ENCODE measurements at regions not wholly inside any gene's neighbourhood (a gene's known extent, or its start where the extent isn't known, plus 50 kb on each side); places are given as distances from the start of the nearest gene placed in this dataset.

DNA sequence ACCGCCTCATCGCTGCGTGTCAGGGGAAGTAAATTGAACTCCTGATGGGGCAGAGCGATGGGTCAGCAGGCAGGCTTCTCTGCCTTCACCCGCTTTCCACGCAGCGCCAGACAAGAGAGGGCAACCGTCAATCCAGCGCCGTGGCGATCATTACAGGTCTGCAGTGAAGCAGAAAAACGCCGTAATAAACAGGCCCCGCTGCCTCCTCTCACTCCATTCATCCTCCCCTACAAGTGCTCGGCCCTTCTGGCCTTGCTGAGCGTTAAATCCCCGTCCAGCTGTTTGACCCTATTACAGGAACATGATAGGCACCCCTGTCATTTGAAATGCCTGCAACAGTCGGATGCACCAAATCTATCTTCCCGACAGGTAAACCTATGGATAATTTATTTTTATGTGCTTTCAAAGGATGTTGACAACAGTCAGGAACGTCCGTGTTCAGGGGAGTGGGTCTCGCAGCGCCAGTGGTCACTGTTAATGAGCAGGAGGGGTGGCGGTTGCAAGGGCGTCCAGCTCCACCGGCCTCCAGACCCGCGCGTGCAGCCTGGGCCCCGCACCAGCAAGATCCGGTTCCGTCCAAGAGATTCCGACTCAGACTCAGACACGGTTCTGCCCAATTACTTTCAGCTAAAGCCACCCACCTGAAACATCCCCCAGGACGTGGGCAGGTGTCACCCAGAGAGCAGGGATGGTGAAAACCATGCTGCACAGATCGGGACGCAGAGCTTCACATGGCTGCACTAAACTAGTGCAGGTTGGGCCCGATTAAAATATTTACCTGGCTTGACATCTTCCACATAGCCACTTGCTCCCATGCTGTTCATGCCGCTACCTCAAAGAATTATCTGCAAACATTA, 508.0 kb upstream of the MGMT start:
- DNase-seq, result no peak

DNA sequence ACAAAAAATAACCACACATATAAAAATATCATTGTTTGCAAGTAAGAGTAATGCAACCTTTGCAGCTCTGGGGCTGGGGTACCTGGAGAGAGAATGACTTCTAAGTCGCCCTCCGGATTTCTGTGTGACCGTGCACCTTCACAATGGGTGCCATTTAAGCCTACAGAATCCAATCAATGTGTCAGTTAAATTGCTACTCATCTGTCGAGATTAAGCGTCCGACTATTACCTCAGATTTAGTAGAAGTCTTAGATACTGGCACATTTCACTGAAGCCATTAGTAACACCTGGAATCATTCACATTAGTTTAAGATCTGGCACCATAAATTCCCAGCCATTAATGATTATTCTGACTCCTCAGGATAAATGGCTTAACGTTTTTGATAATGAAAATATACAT, 507.3 kb upstream of the MGMT start:
- no peak for DNase-seq

DNA sequence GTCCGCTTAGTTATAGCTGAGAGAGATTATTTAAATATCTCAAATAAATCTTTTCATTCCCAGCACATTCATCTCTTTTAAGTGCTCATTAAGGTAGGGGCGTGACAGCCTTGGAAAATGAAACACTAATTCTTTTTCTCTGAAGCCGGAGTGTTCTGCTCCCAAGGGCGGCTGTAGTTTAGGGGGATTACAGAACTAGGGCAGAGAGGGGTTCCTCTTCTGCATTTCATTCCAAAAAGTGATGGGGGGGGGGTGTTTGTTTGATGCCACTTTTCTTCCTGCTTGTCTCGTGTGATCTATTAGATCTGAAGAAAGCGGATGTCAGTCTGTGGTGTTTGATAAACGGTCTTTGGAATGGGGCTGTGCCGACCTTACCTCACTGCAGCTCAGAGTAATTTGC, 506.5 kb upstream of the MGMT start:
- no peak for DNase-seq

DNA sequence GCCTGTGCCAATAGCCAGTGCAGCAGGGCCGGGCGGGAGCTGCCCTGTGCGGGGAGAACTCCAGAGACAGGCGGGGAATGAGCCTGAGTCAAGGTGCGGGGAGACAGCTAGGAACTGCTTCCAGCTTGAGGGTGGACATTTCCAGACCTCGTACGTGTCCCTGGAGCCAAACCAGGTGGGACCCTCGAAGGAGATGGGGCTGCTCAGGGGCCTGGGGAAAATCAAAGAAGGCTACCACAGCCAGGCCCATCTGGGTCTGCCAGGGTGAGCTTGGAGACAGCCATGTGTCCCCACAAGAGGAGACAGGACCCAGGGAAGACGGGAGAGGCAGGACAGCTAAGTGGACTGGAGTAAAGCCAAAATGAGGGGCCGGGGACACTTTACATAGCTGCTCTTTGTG, 504.9 kb upstream of the MGMT start:
- no peak for DNase-seq

DNA sequence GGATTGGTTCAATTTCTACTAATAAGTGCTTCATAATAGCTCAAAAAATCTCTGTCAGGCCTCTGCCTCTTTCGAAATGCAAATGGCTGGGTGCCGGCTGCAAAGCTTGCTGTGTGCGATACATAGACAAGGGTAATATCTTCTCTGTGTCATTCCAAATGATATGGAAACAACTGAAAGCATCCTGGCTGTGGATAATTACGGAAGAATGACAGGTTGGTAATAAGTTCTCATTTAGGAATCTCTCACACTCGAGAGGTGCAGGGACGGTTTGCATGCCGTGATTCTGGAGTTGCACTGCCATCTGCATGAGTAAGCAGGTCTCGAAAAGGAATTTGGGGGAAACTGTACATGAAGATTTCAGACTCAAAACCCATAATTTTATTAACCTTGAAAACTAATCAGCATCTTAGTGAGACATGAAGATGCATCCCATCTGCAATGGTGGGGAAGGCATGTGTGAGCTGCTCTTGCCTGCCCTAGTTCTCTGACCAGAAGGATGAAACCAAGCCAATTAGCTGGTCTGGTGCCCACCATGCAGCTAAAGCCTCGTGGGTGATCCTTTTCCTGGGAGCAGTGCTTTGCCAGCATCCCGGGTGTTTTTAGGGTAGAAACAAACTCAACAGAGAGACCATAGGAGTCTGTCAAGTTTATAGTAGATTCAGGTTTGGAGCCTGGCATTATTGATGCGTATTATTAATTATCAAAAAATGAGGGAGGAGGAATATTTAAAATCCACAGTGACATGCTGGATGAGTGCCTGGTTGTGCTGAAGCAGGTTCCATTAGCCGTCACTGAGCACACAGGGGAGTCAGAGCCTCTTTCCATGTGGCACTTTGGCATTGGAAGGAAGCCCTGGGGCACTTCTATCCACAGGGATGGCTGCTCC, 503.6 kb upstream of the MGMT start:
- no peak for DNase-seq

DNA sequence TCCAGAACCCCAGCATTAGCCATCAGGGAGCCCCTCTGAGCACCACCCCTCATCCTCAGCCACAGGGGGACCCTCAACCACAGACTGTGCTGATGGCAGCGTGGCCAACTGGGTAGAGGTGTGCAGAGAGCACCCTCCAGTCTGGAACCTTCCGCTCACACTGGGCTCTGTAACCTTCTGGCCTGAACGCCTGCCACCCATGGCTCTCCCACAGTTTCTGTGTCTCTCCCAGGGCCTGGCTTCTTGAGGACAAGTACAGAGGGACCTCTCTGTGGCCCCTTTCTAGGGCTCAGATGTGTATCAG, 503.0 kb upstream of the MGMT start:
- DNase-seq, result no peak

DNA sequence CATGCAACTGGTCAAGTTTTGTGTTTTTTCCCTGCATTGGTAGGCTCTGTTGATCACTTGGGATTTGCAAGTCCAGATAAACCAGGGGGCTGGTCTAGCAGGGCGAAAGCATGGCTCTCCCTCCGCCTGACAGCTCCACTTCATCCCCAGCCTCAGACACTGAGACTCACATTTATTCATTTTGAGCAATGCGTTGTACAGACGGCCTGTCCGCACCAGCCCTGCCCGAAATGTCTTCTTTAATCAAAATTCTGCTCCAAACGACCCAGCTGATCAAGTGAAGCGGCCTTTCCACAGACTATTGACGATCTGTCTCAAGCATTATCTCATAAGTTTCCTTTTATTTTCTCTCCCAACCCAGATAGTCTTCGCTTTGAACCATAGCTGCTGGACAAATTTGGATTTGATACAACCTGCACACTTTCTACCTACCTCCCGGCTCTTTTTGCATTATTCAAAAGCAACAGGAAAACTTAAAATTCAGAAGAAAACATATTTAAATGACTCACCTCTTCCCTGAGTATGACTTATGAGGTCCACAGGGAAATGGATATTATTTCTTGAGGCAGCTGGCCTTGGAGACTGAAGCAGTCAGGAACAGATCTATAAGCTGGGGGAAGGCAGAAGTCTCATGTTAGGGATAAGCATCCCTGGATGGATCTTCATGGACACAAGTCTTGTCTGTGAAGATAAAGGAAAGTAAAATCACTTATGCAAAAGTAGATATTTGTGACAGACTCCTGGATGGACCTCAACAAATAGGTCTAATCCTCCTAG, 498.9 kb upstream of the MGMT start:
- no peak for DNase-seq

DNA sequence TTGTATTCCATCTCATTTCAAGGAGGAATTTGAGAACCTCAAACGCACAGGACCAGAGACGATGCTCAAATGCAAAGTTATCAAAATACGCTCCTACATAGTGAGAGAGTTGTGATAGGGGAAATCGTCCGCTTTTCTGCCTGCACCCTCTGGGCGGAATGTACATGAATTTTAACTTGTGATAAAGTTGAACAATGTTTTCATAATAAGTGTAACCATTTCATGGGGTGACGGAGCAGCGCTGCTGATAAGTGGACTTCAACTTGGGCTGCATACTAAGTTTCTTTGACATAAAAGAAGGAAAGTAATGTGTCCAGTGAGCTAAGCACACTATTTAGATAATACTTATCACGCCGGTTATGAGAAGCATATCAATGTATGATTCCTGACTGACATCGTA, 497.5 kb upstream of the MGMT start:
- no peak for DNase-seq

DNA sequence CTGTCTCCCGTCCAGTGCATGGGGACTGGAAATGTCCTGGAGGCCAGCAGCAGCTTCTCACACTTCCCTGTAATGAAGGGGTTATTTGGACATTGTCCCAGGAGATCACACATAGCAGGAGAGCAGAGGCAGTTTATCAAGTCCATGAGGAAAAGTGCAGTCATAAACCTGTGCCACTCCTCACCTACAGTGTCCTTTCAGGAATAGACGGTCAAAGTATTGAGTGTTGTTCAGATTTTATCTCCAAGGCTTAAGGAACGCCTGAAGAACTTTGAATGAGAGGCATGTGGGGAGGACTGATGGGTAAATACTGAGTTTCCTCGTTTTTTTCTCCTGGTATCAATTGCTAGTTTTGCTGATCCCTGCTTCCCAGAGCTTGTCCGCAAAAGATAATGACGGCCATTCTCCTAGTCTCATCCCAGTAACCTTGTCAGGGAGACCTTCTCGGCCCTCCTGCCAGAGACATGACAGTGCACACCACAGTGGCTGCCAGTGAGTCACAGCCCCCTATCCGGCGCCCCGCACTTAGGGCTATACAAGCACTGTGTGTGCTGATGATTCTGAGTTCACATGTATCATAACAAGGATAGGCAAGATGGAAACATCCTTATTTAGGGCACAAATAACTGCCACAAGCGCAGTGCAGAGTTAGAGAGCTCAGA, 495.5 kb upstream of the MGMT start:
- DNase-seq, result no peak

DNA sequence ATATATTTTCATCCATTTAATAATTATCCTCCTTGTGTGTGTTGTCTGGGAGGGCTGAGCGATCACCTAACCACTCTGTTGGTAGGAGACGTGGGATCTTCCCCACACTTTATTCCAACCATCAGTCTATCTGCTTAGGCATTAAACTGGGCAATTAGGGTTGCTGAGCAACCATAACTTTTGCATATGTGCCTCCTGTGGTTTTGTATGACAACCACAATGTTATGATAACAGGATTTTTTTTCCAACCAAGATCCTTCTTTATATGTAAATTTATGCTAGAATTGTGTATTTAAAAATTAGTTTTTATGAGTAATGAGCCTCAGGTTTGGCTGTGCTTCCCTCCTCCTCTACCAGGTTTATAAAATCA, 495.0 kb upstream of the MGMT start:
- DNase-seq, result no peak

DNA sequence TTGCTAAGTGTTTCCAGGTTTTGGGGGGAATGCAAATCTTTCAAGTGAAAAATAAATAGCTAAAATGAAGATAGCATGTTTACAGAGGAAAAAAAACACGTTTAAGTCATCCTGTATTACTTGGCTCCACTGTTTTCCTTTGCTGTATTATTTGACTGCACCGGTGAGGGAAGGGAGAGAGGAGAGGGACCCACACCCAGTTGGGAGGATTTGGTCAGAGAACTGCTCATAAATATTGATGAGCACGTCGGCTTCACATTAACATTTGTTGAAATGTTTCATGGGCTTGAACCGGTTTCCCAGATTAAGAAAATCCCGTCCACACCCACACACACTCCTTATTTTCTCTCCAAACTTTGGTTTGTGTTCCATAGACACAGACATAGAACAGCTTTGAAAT, 493.8 kb upstream of the MGMT start:
- DNase-seq, result no peak

DNA sequence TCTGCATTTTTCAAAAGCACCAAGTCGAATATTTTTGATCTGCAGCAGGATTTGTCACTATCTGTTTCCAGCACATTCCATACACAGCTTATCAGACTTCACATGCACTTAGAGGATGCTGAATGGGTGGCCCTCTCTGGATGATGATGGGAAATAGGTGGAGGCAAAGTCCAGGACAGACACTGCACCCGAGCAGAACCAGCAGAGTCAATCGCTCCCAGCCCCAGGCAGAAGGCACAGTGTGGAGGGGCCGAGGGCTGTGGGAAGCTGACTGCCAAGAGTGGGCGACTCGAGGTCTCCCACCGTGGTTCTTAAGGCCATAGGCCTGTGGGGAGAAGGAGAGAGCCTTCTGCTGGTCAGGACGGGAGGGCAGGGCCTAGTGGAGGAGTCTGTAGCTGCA, 490.2 kb upstream of the MGMT start:
- no peak for DNase-seq

DNA sequence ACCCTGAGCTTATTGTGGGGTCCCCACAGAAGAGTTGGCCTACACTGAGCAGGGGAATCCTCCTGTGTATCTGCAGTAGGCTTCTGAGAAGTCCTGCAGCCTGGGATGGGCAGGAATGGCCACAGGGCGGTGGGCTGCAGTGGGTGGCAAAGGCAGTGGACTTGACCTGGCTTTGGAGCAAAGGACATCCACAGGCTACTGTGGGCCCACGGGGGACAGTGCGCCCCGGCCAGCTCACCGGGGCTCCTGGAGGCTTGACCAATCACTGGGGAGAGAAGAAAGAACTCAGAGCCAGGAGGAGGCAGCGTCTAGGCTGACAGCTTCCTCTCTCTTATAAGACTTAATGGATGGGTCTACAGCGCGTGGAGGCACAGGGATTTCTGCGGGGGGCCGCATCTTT, 488.8 kb upstream of the MGMT start:
- DNase-seq, result no peak

DNA sequence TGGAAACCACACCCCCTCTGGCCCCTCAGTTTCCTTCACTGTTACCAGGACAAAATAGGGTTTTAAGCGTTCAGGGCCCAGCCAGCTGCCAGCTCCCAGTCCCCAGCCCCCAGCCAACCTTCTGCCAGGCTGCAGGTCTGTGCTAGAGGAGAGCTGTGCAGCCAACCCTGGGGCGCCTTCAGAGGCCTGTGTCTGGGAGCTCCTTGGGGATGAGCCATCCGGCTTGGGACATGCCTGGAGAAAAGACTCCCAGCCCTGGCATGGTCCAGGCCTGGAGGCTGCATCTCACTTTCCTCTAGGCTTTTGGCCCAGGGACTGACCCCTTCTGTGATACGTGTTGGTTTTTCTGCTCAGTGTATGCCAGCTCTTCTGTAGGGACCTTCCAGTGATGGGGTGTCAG, 487.6 kb upstream of the MGMT start:
- no peak for DNase-seq

DNA sequence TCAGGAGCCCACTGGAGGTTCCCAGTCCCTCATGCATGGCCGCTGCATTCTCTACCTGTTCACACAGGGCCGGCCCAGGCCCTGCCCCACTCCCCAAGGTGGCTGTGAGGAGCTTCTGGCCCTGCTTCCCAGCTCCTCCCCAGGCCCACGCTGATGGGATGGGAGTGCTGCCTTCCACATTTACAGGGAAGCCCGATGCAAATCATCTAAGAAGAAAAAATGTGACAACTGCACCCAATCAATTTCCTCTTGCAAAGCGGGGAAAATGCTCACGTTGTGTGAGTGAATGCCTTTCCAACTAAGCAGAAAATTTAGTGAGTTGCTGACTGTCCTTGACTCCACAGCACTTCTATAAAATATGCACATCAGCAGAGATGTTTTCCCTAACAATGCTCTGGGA, 485.8 kb upstream of the MGMT start:
- no peak for DNase-seq

DNA sequence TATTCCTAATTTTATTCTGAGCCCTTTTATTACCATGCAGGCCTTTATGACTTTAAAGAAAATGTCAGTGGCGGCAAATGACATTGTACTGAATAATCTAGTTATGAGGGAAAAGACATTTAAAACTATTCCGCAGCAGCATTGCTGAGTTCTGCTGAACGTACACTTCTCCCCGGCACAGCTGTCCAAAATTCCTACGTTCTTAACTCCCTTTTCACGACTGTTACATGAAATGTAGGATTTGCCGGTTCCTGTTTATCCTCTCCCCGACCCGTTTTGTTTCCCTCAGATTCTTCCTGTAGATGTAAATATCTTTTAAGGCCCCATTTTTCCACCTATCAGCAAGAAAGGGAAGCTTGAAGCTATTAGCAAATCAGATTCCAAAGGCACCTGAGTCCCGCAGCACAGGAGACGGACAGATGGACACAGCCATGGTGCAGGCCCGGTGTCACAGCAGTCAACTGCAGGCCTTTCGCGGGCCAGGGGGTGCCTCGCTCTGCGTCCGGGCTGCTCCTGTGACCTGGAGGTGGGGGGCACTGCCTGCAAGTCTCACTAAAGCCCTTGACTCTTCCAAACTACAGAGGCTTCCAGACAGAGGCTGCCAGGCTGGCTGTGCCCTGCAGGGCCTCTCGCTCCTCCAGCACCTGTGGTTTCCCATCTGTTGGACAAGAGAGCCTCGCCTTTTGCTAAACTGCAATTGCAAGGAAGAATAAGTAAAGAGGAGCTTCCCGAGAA, 485.0 kb upstream of the MGMT start:
- DNase-seq, result no peak

DNA sequence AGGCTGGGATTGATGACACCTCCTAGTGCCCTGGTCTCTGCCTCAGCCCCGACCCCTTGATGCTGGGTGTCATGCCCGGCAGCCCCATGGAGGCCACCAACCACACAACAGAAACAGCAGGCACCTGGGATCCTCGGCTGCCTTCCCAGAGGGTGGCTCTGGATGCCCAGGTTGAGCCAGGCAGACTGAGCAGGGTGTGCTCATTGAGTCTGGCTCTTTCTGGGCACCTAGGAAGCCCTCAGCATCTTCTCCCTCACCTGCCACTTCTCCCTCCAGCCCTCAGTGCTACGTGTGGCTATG, 484.5 kb upstream of the MGMT start:
- no peak for DNase-seq

DNA sequence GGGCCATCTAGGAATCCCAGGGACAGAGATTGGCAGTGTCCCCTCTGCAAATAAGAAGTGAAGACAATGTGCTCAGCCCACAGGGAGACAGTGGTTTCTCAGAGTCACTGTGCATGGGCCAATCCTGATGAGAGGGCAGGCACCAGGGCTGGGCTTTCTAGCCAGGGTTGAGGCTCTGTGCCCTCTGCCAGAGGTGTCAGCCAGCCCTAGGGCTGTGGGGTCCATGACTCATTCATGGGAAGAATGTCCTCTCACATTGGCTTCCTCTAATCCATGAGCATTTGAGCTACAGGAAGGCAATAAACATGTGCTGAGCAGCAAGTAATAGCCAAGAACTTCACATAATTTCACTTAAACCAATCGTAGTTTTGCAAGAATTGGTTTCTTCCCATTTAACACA, 482.0 kb upstream of the MGMT start:
- DNase-seq, result no peak

DNA sequence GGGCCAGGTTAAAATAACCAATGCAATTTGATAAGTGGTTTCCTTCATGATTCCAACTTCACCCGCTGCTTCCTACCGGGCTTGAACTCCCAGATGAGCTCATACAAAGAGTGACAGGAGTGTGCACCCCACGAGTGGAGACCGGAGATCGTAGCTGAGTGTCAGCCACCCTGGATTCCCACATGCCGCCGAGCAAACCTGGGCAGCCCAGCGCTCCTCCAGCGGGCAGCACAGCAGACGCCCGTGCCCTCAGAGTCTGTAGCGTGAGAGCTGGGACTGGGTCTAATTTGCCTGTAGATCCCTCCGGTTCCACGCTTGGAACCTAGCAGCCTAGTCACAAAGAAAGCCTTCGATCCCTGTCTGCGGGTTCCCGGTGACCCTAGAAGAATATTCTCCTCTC, 476.1 kb upstream of the MGMT start:
- DNase-seq, result no peak

DNA sequence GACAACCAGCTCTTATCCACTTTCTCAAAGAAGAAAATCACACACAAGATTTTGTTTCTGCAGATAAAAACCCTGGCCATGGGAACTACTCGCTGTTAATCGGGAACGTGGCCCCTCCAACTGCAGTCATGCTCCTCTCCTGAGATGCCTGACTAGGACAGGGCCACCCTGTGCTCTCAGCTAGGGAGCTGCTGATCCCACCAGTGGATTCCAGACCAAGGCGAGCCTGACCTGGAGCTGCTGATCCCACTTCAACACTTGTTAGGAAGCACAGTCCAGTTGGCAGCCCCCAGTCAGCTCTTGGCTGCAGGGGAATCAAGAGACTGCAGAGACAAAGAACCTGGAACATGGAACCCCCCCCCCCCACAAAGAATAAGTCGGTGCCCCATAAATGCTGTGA, 474.3 kb upstream of the MGMT start:
- DNase-seq, result no peak

DNA sequence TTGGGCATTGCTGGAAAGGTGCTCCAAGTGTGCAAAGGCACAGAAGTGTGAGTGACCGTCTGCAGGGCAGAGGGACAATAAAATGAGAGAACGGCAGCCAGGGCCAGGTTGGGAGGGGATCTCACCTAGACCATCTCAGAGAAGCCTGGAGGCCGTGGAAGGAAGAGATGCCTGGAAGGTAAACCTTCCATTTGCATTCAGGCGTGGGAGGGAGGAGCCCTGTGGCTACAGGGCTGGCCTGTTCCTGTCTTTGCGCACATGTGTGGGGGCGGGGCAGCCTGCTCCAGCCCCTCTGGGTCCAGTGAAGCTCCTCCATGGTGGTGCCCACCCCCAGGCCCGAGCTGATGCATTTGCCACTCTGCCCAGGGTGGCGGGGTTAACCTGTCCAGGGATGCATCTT, 473.6 kb upstream of the MGMT start:
- DNase-seq, result no peak

DNA sequence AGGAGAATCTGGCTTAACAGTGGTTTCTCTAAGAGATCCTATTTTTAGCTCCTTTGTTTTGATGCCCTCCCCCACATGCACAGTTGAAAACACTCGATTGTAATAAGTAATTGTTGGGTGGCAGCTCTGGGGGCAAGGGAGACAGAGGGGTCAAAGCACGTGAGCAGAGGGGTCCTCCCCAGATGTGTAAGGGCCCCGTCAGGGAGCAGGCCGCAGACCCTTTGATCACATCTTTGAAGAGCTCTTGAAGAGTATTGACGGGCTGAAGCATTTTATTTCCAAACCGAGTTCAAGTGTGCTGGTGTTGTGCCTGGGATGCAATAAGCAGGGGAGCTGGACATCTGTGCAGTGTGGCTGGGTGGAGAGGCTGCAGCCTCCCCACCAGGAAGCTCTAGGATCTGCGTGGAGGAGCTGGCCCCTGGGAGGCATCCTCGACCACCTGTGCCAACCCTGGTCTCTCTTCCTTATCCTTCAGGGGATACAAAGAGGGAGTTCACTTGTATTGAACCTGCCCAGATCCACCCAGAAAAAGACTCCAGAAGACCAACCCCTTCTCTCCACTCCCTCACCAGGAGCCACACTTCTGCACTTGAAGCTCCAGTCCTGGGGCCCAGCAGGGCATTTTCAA, 473.0 kb upstream of the MGMT start:
- DNase-seq, result no peak
